ENCODE measurements at regions not wholly inside any gene's neighbourhood (a gene's known extent, or its start where the extent isn't known, plus 50 kb on each side); places are given as distances from the start of the nearest gene placed in this dataset.

- Histone ChIP-seq H3K27me3 (ENCODE audit: insufficient read depth, low read length) (no peaks in the 10 kb centered on the region), H3K27ac (ENCODE audit: insufficient read length, low read depth, low read length) (no peak overlapping the region), H2BK5ac (ENCODE audit: insufficient read length, low read length) (no peak overlapping the region), H2AK5ac (ENCODE audit: insufficient read length, low read length) (no peak overlapping the region), H3K79me1 (ENCODE audit: insufficient read depth, low read depth, low read length, poor library complexity, severe bottlenecking) (no peaks in the 10 kb centered on the region), H4K91ac (ENCODE audit: insufficient read length, low read depth, low read length) (no peak overlapping the region), H3K4me2 (ENCODE audit: insufficient read depth, insufficient read length, low read length) (no peak overlapping the region), H2AFZ (ENCODE audit: low read length) (no peak overlapping the region), H3K23ac (ENCODE audit: insufficient read length, low read depth, low read length) (no peak overlapping the region), H2BK15ac (ENCODE audit: low read depth, low read length) (no peak overlapping the region), H4K8ac (replicated peaks; ENCODE audit: insufficient read length, low read depth, low read length) (no peak overlapping the region), H3K23me2 (ENCODE audit: insufficient read length, low read depth, low read length, poor library complexity, severe bottlenecking) (no peaks in the 10 kb centered on the region), H3K9me3 (ENCODE audit: control insufficient read depth, low read depth, low read length) (no peaks in the 10 kb centered on the region), H3K18ac (ENCODE audit: insufficient read length, low read depth, low read length) (no peak overlapping the region), H2BK20ac (ENCODE audit: low read depth, low read length, poor library complexity, severe bottlenecking) (no peak overlapping the region), H3T11ph (ENCODE audit: low read length) (no peak overlapping the region), H2BK120ac (ENCODE audit: low read depth, low read length, poor library complexity, severe bottlenecking) (no peak overlapping the region), H2BK12ac (ENCODE audit: insufficient read length, low read depth, low read length) (no peak overlapping the region), H3K79me2 (ENCODE audit: insufficient read depth, low read length) (no peaks in the 10 kb centered on the region), H4K5ac (ENCODE audit: insufficient read length, low read depth, low read length) (no peak overlapping the region), H3K14ac (ENCODE audit: insufficient read depth, low read length) (no peak overlapping the region), H3K56ac (ENCODE audit: insufficient read length, low read depth, low read length) (no peak overlapping the region), H3K4me1 (ENCODE audit: insufficient read depth, low read length) (peaks cover 2% of the 10 kb centered on the region; the same call in 1 of the 2 replicates), H3K9ac (ENCODE audit: extremely low read depth, insufficient read length, low read length) (no peak overlapping the region), H3K4ac (ENCODE audit: low read depth, low read length) (no peak overlapping the region), H4K20me1 (ENCODE audit: control insufficient read depth, insufficient read depth, insufficient read length) (no peaks in the 10 kb centered on the region)
- DNase-seq, result no peak
- TF ChIP-seq CTCF (conservative IDR thresholded peaks at IDR 0.05), result no peak
- Mint-ChIP-seq H3K4me3 (no peak overlapping the region), H3K36me3 (ENCODE audit: insufficient read depth in 1 of 3, low read depth in 3 of 3) (no peaks in the 10 kb centered on the region), H3K27ac (peak overlapping the region in 1 of 3 experiments; percentile 18; a peak in 1 of 7 replicates), H3K9me3 (no peaks in the 10 kb centered on the region), H3K27me3 (ENCODE audit: low read depth) (no peaks in the 10 kb centered on the region), H3K4me1 (peaks cover 4 to 11% of the 10 kb centered on the region in 2 experiments)
- no CpG with 5 or more reads among the region's 4 CpGs for WGBS (ENCODE audit: extremely low coverage, insufficient read length, low lambda C conversion rate)
Observed at GRCh38 chr12:25785134-25785533, 173.3 kb upstream of the RASSF8 start.
